Smooth muscle cell (in vitro differentiated cells): ENCODE measurements at regions not wholly inside any gene's neighbourhood (a gene's known extent, or its start where the extent isn't known, plus 50 kb on each side); places are given as distances from the start of the nearest gene placed in this dataset.

Experiments used
- DNase-seq: peaks from one replicate; lab custom pipeline; 2025; ENCODE audit not compliant: unreplicated experiment; lab: John Stamatoyannopoulos, UW
- H2AFZ ChIP-seq: fragments of 200-600 bp; sonication (generic); 2 replicates; pipeline ENCODE4 v1.6.0; 2016; ENCODE audit warnings: antibody characterized with exemption, low read depth, mild to moderate bottlenecking
- H3F3A ChIP-seq: fragments of 200-600 bp; sonication (generic); 2 replicates; pipeline ENCODE4 v1.6.0; 2017; ENCODE audit warnings: antibody characterized with exemption, low read depth
- H3K27ac ChIP-seq: fragments of 200-600 bp; sonication (generic); 2 replicates; pipeline ENCODE4 v1.5.1; 2016; ENCODE audit warnings: low read depth, mild to moderate bottlenecking
- H3K27me3 ChIP-seq: fragments of 200-600 bp; sonication (generic); 2 replicates; pipeline ENCODE4 v1.6.1; 2016; ENCODE audit warnings: low read depth, mild to moderate bottlenecking
- H3K36me3 ChIP-seq: fragments of 200-600 bp; sonication (generic); 2 replicates; pipeline ENCODE4 v1.5.1; 2016; ENCODE audit warnings: low read depth
- H3K4me1 ChIP-seq: fragments of 200-600 bp; sonication (generic); 2 replicates; pipeline ENCODE4 v1.5.1; 2016; ENCODE audit warnings: low read depth
- H3K4me2 ChIP-seq: fragments of 200-600 bp; sonication (generic); 2 replicates; pipeline ENCODE4 v1.6.0; 2016; ENCODE audit warnings: mild to moderate bottlenecking
- H3K4me3 ChIP-seq: fragments of 200-600 bp; sonication (generic); 2 replicates; pipeline ENCODE4 v1.5.1; 2016; ENCODE audit warnings: mild to moderate bottlenecking
- H3K79me2 ChIP-seq: fragments of 200-600 bp; sonication (generic); 2 replicates; pipeline ENCODE4 v1.6.0; 2016; ENCODE audit warnings: low read depth, mild to moderate bottlenecking
- H3K9ac ChIP-seq: fragments of 200-600 bp; sonication (generic); 2 replicates; pipeline ENCODE4 v1.6.0; 2016; ENCODE audit warnings: low read depth
- H3K9me3 ChIP-seq: fragments of 200-600 bp; sonication (generic); replicated peaks from 2 replicates; pipeline ENCODE4 v1.5.1; 2016; ENCODE audit warnings: low read depth
- H4K20me1 ChIP-seq: fragments of 200-600 bp; sonication (generic); 2 replicates; pipeline ENCODE4 v1.6.0; 2016; ENCODE audit warnings: low read depth
- WGBS: methylation state at CpG from one replicate; pipeline ENCODE4 v1.1.7; 2016; ENCODE audit warnings: low lambda C conversion rate; 5-methylcytosine and 5-hydroxymethylcytosine counted together
- TF ChIP-seq, protein P1 (sequence below): fragments of 200-600 bp; sonication (generic); IDR thresholded peaks from 2 replicates; pipeline ENCODE4 v1.5.1; 2017; ENCODE audit warnings: borderline replicate concordance, mild to moderate bottlenecking, antibody characterized with exemption; ENCODE audit not compliant: insufficient read depth, poor library complexity, severe bottlenecking

DNA sequence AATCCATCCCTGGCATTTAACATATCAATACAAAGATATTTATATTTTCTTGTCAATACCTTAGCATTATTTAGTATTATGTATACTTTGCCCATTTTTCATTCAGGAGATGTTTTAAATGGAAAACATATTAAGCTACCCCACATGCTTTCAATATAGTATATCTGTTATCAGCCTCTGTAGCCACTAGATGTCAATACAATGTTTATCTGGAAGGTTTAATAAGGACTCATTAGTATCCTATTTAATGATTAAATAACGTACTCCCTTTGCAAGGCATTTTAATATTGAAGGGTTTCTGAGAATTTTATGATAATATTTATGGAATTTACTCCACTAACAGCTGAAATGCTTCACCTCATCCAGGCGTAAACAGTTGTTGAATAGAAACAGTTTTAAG lies 329.5 kb upstream of the ADGRL2 start:
- Histone ChIP-seq H4K20me1 (no peaks in the 10 kb centered on the region), H3K36me3 (no peaks in the 10 kb centered on the region), H2AFZ (no peak overlapping the region), H3K27ac (no peak overlapping the region), H3K27me3 (no peaks in the 10 kb centered on the region), H3K4me1 (peaks cover 8% of the 10 kb centered on the region), H3K79me2 (no peaks in the 10 kb centered on the region), H3F3A (no peaks in the 10 kb centered on the region), H3K9ac (no peak overlapping the region), H3K4me3 (no peak overlapping the region), H3K4me2 (no peak overlapping the region), H3K9me3 (no peaks in the 10 kb centered on the region)
- no peak for DNase-seq
- WGBS = 94% methylated on average over 2 of the region's 2 CpGs
- TF ChIP-seq, protein P1, sequence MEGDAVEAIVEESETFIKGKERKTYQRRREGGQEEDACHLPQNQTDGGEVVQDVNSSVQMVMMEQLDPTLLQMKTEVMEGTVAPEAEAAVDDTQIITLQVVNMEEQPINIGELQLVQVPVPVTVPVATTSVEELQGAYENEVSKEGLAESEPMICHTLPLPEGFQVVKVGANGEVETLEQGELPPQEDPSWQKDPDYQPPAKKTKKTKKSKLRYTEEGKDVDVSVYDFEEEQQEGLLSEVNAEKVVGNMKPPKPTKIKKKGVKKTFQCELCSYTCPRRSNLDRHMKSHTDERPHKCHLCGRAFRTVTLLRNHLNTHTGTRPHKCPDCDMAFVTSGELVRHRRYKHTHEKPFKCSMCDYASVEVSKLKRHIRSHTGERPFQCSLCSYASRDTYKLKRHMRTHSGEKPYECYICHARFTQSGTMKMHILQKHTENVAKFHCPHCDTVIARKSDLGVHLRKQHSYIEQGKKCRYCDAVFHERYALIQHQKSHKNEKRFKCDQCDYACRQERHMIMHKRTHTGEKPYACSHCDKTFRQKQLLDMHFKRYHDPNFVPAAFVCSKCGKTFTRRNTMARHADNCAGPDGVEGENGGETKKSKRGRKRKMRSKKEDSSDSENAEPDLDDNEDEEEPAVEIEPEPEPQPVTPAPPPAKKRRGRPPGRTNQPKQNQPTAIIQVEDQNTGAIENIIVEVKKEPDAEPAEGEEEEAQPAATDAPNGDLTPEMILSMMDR = no peak

DNA sequence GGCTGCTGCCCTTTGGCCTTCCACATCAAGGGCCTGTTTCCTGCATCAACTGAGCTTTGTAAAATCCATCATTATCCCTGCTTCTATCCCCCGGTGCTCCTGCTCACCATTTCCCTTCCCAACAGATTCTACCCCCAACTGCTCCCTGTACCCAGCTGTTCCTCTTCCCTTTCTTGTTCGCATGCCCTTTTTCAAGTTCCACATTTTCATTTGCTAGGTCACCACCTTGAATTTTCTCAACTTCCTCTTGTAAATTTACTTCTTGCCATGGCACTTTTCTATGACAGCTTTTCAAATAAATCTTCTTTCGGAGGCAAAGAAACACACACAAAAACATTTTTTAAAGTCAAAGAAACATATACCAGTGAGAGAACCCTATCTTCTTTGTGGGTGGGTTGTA lies 330.5 kb upstream of the ADGRL2 start:
- Histone ChIP-seq H4K20me1 (no peaks in the 10 kb centered on the region), H3K4me3 (no peak overlapping the region), H3K27me3 (no peaks in the 10 kb centered on the region), H3K79me2 (no peaks in the 10 kb centered on the region), H3K36me3 (no peaks in the 10 kb centered on the region), H3K9me3 (no peaks in the 10 kb centered on the region), H3F3A (no peaks in the 10 kb centered on the region), H3K4me1 (peaks cover 8% of the 10 kb centered on the region), H3K27ac (no peak overlapping the region), H3K9ac (no peak overlapping the region), H3K4me2 (no peak overlapping the region), H2AFZ (no peak overlapping the region)
- TF ChIP-seq, protein P1 = no peak
- 86% methylated on average over 3 of the region's 3 CpGs for WGBS
- no peak for DNase-seq

DNA sequence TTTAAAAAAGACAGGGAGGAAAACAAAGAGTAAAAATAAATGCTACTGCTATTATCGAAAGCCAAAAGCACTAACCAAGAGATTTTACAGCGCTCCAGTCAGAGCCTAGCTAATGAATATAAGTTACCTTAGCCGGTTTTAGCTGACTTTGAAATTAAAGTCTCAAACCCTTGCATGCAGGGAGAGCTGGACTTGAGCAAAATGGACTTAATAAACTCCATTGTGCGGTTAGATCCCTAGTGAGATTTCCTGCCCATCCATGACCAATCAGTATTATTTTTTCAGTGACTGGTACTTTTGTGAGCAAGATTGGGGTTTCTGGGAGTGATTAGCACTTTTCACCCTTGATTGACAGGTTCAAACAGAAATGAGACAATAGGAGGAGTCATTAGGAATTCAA lies 333.4 kb upstream of the ADGRL2 start:
- Histone ChIP-seq H3K79me2 (no peaks in the 10 kb centered on the region), H3K4me1 (peaks cover 22% of the 10 kb centered on the region), H3K4me2 (no peak overlapping the region), H2AFZ (no peak overlapping the region), H3K36me3 (no peaks in the 10 kb centered on the region), H3K27me3 (no peaks in the 10 kb centered on the region), H3K9ac (no peak overlapping the region), H3K4me3 (no peak overlapping the region), H3K9me3 (no peaks in the 10 kb centered on the region), H3K27ac (no peak overlapping the region), H4K20me1 (no peaks in the 10 kb centered on the region), H3F3A (no peaks in the 10 kb centered on the region)
- TF ChIP-seq, protein P1 = no peak
- no peak for DNase-seq
- 91% methylated on average over 4 of the region's 4 CpGs for WGBS

DNA sequence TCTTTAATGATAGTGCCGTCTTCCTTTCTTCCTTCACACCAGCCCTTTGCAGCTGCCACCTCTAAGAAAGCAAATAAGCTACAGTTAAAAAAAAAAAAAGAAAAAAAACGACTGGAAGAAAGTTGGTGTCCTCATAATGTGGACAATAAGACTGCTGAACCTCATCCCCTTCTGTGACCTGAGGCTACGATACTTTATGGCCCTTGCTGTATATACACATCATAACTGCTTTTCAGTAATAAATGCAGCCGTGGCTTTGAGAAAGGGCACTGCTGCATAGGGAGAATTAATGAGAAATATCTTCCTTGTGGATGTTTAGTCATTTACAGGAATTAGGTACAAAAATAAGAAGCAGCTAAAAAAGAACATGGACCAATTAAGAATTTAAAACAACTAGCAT lies 333.8 kb upstream of the ADGRL2 start:
- TF ChIP-seq, protein P1 = no peak
- no peak overlapping the region for H3K9ac ChIP-seq
- 78% methylated on average over 4 of the region's 4 CpGs for WGBS
- DNase-seq = no peak
- H3F3A ChIP-seq = no peaks in the 10 kb centered on the region
- no peaks in the 10 kb centered on the region for H4K20me1 ChIP-seq
- H3K4me3 ChIP-seq = no peak overlapping the region
- H3K27me3 ChIP-seq = no peaks in the 10 kb centered on the region
- no peaks in the 10 kb centered on the region for H3K9me3 ChIP-seq
- H3K4me1 ChIP-seq = peaks cover 22% of the 10 kb centered on the region
- no peaks in the 10 kb centered on the region for H3K36me3 ChIP-seq
- H3K4me2 ChIP-seq = no peak overlapping the region
- no peak overlapping the region for H3K27ac ChIP-seq
- H3K79me2 ChIP-seq = no peaks in the 10 kb centered on the region
- no peak overlapping the region for H2AFZ ChIP-seq
